Stimulated activated effector memory CD8-positive, alpha-beta T cell treated with anti-CD3 and anti-CD28 coated beads, Interleukin-12 subunit alpha, Interleukin-12 subunit beta, amount 100 ng/mL, for 72 hours (primary cell): ENCODE measurements at regions not wholly inside any gene's neighbourhood (a gene's known extent, or its start where the extent isn't known, plus 50 kb on each side); places are given as distances from the start of the nearest gene placed in this dataset.

Experiments
- ATAC-seq: fragments of 150-1000 bp; cut with Tn5 transposase; 2 replicates; pipeline ENCODE4 v1.10.0; 2021
- DNase-seq, 2 donors: peaks; one replicate each; pipeline ENCODE4 v3.0.0; 2021 to 2022; ENCODE audit warnings: low spot score in 2 of 2
- H3K27ac Mint-ChIP-seq: one replicate; pipeline ENCODE4 v1.8.0; 2022; ENCODE audit warnings: mild to moderate bottlenecking, mixed read lengths
- H3K36me3 Mint-ChIP-seq: one replicate; pipeline ENCODE4 v1.8.0; 2022; ENCODE audit warnings: mild to moderate bottlenecking, mixed read lengths
- H3K4me1 Mint-ChIP-seq: one replicate; pipeline ENCODE4 v1.8.0; 2022; ENCODE audit warnings: mixed read lengths
- H3K4me3 Mint-ChIP-seq: one replicate; pipeline ENCODE4 v1.8.0; 2022; ENCODE audit warnings: mild to moderate bottlenecking, mixed read lengths
- H3K9me3 Mint-ChIP-seq: one replicate; pipeline ENCODE4 v1.8.0; 2022; ENCODE audit warnings: mixed read lengths

- ATAC-seq (no peak), DNase-seq (no peak)
- Mint-ChIP-seq H3K9me3 (no peaks in the 10 kb centered on the region), H3K4me3 (no peak overlapping the region), H3K4me1 (no peaks in the 10 kb centered on the region), H3K36me3 (no peaks in the 10 kb centered on the region), H3K27ac (no peak overlapping the region)
These were observed 115.8 kb upstream of the ARHGAP20 start for GRCh38 chr11:110828086-110828485.

GRCh38 chr11:110827276-110827675 lies 115.0 kb upstream of the ARHGAP20 start:
- Mint-ChIP-seq H3K9me3 (no peaks in the 10 kb centered on the region), H3K4me1 (no peaks in the 10 kb centered on the region), H3K4me3 (no peak overlapping the region), H3K27ac (no peak overlapping the region), H3K36me3 (no peaks in the 10 kb centered on the region)
- DNase-seq = no peak
- ATAC-seq = no peak

- no peaks in the 10 kb centered on the region for H3K9me3 Mint-ChIP-seq
- no peaks in the 10 kb centered on the region for H3K4me1 Mint-ChIP-seq
- ATAC-seq (no peak), DNase-seq (no peak)
- H3K27ac Mint-ChIP-seq = no peak overlapping the region
- no peak overlapping the region for H3K4me3 Mint-ChIP-seq
- no peaks in the 10 kb centered on the region for H3K36me3 Mint-ChIP-seq
These were observed 112.8 kb upstream of the ARHGAP20 start for GRCh38 chr11:110824912-110825620.

GRCh38 chr11:110818032-110818687 lies 105.9 kb upstream of the ARHGAP20 start:
- H3K36me3 Mint-ChIP-seq = no peaks in the 10 kb centered on the region
- DNase-seq = no peak
- ATAC-seq = peak; percentile 78
- no peak overlapping the region for H3K4me3 Mint-ChIP-seq
- H3K9me3 Mint-ChIP-seq = no peaks in the 10 kb centered on the region
- no peaks in the 10 kb centered on the region for H3K4me1 Mint-ChIP-seq
- no peak overlapping the region for H3K27ac Mint-ChIP-seq

- H3K36me3 Mint-ChIP-seq = no peaks in the 10 kb centered on the region
- H3K4me3 Mint-ChIP-seq = no peak overlapping the region
- ATAC-seq = no peak
These were observed 100.0 kb upstream of the ARHGAP20 start for GRCh38 chr11:110812086-110812733.

GRCh38 chr11:110809417-110810199 lies 97.4 kb upstream of the ARHGAP20 start:
- DNase-seq (no peak), ATAC-seq (no peak)
- Mint-ChIP-seq H3K4me3 (no peak overlapping the region), H3K4me1 (no peaks in the 10 kb centered on the region), H3K9me3 (no peaks in the 10 kb centered on the region), H3K36me3 (no peaks in the 10 kb centered on the region), H3K27ac (no peak overlapping the region)

More at GRCh38 chr11:110812086-110812733, 100.0 kb upstream of the ARHGAP20 start:
- H3K27ac Mint-ChIP-seq = no peak overlapping the region
- no peaks in the 10 kb centered on the region for H3K4me1 Mint-ChIP-seq
- H3K9me3 Mint-ChIP-seq = no peaks in the 10 kb centered on the region
- DNase-seq = no peak

- no peaks in the 10 kb centered on the region for H3K36me3 Mint-ChIP-seq
- H3K9me3 Mint-ChIP-seq = no peaks in the 10 kb centered on the region
- H3K27ac Mint-ChIP-seq = no peak overlapping the region
- H3K4me3 Mint-ChIP-seq = no peak overlapping the region
- no peak for DNase-seq
- ATAC-seq = no peak
- no peaks in the 10 kb centered on the region for H3K4me1 Mint-ChIP-seq
These were observed 96.0 kb upstream of the ARHGAP20 start for GRCh38 chr11:110808248-110808647.

- DNase-seq (no peak), ATAC-seq (no peak)
- no peak overlapping the region for H3K27ac Mint-ChIP-seq
- no peaks in the 10 kb centered on the region for H3K4me1 Mint-ChIP-seq
- H3K4me3 Mint-ChIP-seq = no peak overlapping the region
- no peaks in the 10 kb centered on the region for H3K9me3 Mint-ChIP-seq
- H3K36me3 Mint-ChIP-seq = no peaks in the 10 kb centered on the region
These were observed 95.6 kb upstream of the ARHGAP20 start for GRCh38 chr11:110807801-110808200.

GRCh38 chr11:110805756-110806155 lies 93.5 kb upstream of the ARHGAP20 start:
- Mint-ChIP-seq H3K4me1 (no peaks in the 10 kb centered on the region), H3K9me3 (no peaks in the 10 kb centered on the region), H3K4me3 (no peak overlapping the region), H3K27ac (no peak overlapping the region), H3K36me3 (no peaks in the 10 kb centered on the region)
- ATAC-seq = no peak
- DNase-seq = no peak

- H3K36me3 Mint-ChIP-seq = no peaks in the 10 kb centered on the region
- no peaks in the 10 kb centered on the region for H3K9me3 Mint-ChIP-seq
- ATAC-seq = peak; percentile 21
- no peak overlapping the region for H3K4me3 Mint-ChIP-seq
- no peak for DNase-seq
- H3K4me1 Mint-ChIP-seq = no peaks in the 10 kb centered on the region
- no peak overlapping the region for H3K27ac Mint-ChIP-seq
These were observed 89.9 kb upstream of the ARHGAP20 start for GRCh38 chr11:110802162-110802561.

GRCh38 chr11:110801328-110801727 lies 89.1 kb upstream of the ARHGAP20 start:
- ATAC-seq = no peak
- H3K27ac Mint-ChIP-seq = no peak overlapping the region
- no peaks in the 10 kb centered on the region for H3K4me1 Mint-ChIP-seq
- no peak overlapping the region for H3K4me3 Mint-ChIP-seq
- H3K36me3 Mint-ChIP-seq = no peaks in the 10 kb centered on the region
- DNase-seq = no peak
- H3K9me3 Mint-ChIP-seq = no peaks in the 10 kb centered on the region

GRCh38 chr11:110798201-110798900 lies 86.1 kb upstream of the ARHGAP20 start:
- DNase-seq (no peak), ATAC-seq (no peak)
- no peak overlapping the region for H3K27ac Mint-ChIP-seq
- no peaks in the 10 kb centered on the region for H3K4me1 Mint-ChIP-seq
- no peak overlapping the region for H3K4me3 Mint-ChIP-seq
- H3K9me3 Mint-ChIP-seq = no peaks in the 10 kb centered on the region
- H3K36me3 Mint-ChIP-seq = no peaks in the 10 kb centered on the region

GRCh38 chr11:110797453-110797852 lies 85.2 kb upstream of the ARHGAP20 start:
- H3K27ac Mint-ChIP-seq = peak overlapping the region; percentile 10
- no peaks in the 10 kb centered on the region for H3K36me3 Mint-ChIP-seq
- H3K9me3 Mint-ChIP-seq = no peaks in the 10 kb centered on the region
- H3K4me3 Mint-ChIP-seq = no peak overlapping the region
- DNase-seq (no peak), ATAC-seq (peak; percentile 66)
- H3K4me1 Mint-ChIP-seq = no peaks in the 10 kb centered on the region

- Mint-ChIP-seq H3K36me3 (no peaks in the 10 kb centered on the region), H3K27ac (no peak overlapping the region), H3K9me3 (no peaks in the 10 kb centered on the region), H3K4me3 (no peak overlapping the region), H3K4me1 (no peaks in the 10 kb centered on the region)
- ATAC-seq (no peak), DNase-seq (no peak)
These were observed 82.9 kb upstream of the ARHGAP20 start for GRCh38 chr11:110795112-110795624.

GRCh38 chr11:110793556-110793955 lies 81.3 kb upstream of the ARHGAP20 start:
- Mint-ChIP-seq H3K36me3 (no peaks in the 10 kb centered on the region), H3K9me3 (no peaks in the 10 kb centered on the region), H3K4me3 (no peak overlapping the region), H3K4me1 (no peaks in the 10 kb centered on the region), H3K27ac (no peak overlapping the region)
- DNase-seq = no peak
- ATAC-seq = no peak
